DMS79 treated with DMSO at 0.1 percent for 48 hours (cell line): ENCODE measurements at regions not wholly inside any gene's neighbourhood (a gene's known extent, or its start where the extent isn't known, plus 50 kb on each side); places are given as distances from the start of the nearest gene placed in this dataset.

ENCODE experiments used
- DNase-seq: peaks from one replicate; lab custom pipeline; 2025; lab: John Stamatoyannopoulos, UW

DNA sequence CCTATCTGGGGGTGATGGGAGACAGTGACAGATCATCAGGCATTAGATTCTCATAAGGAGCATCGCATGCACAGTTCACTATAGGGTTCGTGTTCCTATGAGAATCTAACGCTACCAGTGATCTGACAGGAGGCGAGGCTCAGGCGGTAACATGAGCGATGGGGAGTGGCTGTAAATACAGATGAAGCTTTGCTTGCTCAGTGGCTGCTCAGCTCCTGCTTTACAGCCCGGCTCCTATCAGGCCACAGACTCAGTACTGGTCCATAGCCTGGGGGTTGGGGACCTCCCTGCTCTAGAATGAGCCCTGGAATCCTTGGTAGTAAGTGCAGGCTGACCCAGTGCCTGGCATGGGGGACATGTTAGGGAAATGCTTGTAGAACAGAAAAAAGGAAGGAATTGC lies 426.0 kb downstream of the TYW1 start:
- DNase-seq = no peak

- DNase-seq = peak; percentile 21
Measured at GRCh38 chr7:67423065-67423464, 426.4 kb downstream of the TYW1 start.

GRCh38 chr7:67426654-67427053 lies 430.0 kb downstream of the TYW1 start:
- DNase-seq = no peak

DNA sequence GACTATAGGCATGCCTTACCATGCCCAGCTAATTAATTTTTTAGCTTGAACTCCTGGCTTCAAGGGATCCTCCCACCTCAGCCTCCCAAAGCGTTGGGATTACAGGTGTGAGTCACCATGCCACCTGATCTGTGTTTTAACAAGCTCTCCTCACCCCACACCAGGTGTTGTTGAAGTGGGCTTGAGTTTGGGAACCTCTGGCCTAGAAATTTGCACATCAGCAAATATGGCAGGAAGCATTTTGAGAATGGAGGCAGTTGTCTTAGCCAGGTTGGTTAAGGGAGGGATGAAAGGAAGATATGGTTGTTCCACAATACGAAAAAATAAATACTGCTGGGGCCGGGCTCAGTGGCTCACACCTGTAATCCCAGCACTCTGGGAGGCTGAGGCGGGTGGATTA lies 433.1 kb downstream of the TYW1 start:
- no peak for DNase-seq

DNA sequence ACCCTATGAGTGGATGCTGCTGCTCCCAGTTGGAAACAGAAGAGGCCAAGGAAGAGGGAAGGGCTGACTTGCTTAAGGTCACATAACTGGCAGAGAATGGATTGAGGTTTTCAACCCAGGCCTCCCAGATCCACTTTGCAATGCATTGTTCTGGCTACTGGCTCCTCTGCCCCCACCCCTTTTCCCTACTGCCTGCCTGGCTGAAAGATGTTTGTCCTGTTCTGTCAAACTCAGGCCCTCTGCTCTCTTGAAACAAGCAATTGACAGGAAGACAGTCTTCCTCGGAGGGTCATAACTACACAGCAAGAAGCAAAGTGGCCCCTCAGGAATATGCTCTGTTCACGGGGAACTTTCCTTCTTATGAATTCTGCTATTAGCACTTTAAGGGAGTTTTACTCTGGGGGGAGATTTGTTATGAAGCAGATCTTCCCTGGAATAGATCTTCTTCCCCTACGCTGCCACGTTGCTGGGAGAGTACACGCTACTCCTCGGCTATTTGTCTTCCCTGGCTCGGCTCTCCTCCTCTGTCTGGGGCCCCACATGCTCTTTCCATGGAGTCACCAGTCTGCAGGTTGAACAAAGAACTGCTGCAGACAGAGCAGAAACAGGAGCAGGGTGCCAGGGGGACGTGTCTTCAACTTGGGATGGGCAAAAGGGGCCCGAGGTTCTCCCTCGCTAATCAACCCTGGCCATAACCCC lies 436.1 kb downstream of the TYW1 start:
- no peak for DNase-seq

DNA sequence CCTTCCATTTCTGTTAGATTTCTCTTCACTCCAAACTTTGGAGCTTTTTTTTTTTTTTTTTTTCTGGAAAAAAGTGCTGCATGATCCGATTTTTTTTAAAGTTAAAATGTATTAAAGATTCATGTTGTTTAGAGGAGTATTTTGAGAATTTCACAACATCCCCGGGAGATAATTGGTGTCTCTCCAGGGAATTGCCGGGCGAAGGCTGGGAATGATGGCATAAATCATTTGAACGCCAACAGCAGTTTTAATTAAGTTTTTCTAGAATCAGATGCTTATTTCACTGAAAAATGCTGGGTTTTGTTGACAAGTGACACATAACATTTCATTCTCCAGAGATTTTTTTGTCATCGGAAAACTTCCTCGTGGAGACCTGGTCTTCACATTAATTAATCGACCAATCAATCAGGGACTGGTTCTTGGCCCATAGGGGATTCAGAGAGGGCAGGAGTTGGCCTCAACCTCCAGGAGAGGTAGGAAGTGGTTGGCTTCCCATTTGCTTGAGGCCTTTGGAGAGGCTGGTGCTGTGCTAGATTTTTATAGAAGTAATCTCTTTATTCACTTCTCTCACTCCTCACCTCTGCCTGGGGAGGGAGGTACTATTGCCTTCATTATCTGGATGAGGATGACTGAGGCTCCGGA lies 439.4 kb downstream of the TYW1 start:
- DNase-seq = no peak

GRCh38 chr7:67438198-67438882 lies 441.7 kb downstream of the TYW1 start:
- DNase-seq = no peak

GRCh38 chr7:67438913-67439505 lies 442.4 kb downstream of the TYW1 start:
- no peak for DNase-seq

DNA sequence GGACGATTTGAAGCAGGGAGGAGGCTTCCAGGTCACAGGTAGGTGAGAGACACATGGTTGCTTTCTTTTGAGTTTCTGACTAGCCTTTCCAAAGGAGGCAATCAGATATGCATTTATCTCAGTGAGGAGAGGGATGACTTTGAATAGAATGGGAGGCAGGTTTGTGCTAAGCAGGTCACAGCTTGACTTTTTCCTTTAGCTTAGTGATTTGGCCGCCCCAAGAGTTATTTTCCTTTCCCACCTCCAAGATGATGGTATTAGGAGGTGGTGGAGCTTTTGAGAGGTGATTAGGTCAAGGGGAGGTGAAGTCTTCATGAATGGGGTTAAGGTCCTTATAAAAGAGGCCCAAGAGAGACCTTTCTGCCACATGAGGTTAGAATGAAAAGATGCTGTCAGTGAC lies 443.7 kb downstream of the TYW1 start:
- DNase-seq = no peak

DNA sequence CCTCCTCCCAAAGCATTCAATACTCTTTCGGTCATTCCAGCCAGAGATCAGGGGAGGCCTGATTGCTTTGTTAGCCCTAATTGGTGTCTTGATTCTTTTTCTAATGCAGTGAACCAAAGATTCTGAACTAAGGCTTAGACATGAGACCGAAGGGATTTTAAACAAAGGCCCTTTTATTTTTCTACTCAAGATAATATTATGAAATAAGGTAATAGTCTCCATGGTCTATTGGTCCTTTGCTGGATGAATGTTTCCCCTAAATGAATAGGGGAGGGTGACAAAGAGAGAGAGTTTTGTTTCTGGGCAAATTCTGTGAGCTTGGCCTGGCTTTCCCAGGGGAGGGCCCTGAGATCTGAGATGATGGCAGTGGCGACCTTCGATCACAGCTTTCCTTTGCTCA lies 449.1 kb downstream of the TYW1 start:
- DNase-seq = no peak

- DNase-seq = no peak
Measured at GRCh38 chr7:67447297-67447696, 450.7 kb downstream of the TYW1 start.

DNA sequence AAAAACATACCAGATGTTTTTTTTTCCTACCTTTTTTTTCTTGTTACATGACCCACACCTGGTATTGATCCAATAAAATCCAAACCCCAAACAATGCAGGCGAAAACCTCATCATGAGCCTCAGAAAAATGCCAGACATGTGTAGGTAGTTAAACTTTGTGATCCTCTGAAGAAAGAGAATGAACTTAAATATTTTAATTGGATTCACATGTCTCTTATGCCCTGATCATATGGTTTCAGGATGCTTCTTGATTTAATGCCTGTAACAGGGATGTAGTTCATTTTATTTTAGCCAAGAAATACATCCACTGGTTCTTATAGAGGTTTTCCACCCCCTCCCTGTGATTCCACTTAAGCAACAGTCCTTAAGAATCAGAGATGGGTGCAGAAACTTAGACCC lies 451.6 kb downstream of the TYW1 start:
- DNase-seq = no peak

DNA sequence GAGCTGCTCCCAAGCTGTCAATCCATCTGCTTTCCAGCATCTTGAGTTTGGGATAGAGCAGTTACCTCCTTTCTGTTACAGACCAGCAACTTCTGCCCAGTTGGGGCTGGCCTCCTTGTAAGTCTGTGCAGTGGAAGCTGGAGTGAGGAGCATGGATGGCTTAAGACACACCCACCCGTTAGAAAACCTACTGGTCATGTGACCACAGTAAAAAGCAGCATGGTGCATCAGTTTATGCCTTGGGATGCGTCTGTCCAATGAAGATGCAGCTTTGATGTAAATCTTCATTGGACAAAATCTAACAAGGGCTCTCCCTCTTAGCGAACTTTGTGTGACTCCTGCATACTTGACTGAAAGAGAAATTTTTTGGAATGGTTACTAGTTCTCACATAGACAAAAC lies 453.5 kb downstream of the TYW1 start:
- no peak for DNase-seq

GRCh38 chr7:67451306-67451705 lies 454.7 kb downstream of the TYW1 start:
- no peak for DNase-seq

DNA sequence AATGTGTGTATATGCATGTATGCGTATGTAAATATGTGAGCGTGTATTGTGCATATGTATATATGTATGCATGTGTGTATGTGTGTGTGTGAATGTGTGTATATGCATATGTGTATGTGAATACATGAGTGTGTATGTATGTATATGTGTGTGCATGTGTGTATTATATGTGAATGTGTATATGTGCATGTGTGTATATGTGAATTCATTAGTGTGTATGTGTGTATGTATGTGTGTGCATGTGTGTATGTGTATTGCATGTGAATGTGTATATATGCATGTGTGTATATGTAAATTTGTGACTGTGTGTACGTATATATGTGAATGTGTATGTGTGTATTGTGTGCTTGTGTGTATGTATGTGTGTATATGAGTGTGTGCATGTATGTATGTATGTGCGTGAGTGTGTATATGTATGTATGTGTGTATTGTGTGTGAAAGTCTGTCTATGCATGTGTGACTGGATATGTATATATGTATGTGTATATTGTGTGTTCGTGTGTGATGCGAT lies 455.9 kb downstream of the TYW1 start:
- DNase-seq = no peak

GRCh38 chr7:67453580-67454380 lies 457.1 kb downstream of the TYW1 start:
- DNase-seq = no peak

GRCh38 chr7:67455508-67455907 lies 458.9 kb downstream of the TYW1 start:
- no peak for DNase-seq

GRCh38 chr7:67462781-67463191 lies 466.2 kb downstream of the TYW1 start:
- DNase-seq = no peak

- no peak for DNase-seq
Measured at GRCh38 chr7:67463316-67463715, 466.7 kb downstream of the TYW1 start.

DNA sequence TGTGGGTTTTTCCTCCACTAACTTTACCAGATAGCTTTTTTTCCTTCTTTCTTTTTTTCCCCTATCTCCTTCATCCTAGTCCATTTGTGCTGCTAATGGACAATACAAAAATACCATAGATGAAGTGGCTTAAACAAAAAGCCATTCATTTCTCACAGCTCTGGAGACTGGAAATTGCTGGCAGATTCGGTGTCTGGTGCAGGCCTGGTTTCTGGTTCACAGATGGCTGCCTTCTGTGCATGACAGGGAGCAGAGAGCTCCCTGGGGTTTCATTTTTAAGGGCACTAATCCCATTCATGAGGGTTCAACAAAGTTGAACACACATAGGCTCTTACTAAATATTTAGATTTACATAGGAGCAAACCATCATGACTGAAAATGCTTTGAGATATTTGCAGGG lies 467.4 kb downstream of the TYW1 start:
- no peak for DNase-seq

- no peak for DNase-seq
Measured at GRCh38 chr7:67466109-67466508, 469.5 kb downstream of the TYW1 start.

GRCh38 chr7:67470256-67470751 lies 473.7 kb downstream of the TYW1 start:
- DNase-seq = no peak
